ENCODE measurements at regions not wholly inside any gene's neighbourhood (a gene's known extent, or its start where the extent isn't known, plus 50 kb on each side); places are given as distances from the start of the nearest gene placed in this dataset.

DNA sequence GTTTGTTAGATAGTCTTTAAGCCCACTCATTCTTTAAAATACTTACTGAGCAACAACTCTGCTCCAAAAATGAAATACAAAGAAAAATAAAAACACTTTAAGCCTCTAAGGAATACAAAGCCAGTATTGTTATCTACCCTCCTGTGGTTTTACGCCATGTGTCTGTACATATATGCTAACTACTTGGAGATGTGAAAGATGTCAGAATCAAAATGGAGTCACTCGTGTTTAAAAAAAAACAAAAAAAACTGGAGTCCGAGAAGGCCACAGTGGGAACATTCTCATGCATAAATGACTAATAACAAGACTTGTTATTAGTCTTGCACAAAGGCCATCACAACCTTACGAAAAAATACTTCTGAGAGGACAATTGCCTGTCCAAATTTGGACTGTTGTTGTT, 393.1 kb downstream of the TBC1D4 start:
- DNase-seq (ENCODE audit: low read depth, low spot score) (no peak), FAIRE-seq (no peak)
- TF ChIP-seq, protein P1, sequence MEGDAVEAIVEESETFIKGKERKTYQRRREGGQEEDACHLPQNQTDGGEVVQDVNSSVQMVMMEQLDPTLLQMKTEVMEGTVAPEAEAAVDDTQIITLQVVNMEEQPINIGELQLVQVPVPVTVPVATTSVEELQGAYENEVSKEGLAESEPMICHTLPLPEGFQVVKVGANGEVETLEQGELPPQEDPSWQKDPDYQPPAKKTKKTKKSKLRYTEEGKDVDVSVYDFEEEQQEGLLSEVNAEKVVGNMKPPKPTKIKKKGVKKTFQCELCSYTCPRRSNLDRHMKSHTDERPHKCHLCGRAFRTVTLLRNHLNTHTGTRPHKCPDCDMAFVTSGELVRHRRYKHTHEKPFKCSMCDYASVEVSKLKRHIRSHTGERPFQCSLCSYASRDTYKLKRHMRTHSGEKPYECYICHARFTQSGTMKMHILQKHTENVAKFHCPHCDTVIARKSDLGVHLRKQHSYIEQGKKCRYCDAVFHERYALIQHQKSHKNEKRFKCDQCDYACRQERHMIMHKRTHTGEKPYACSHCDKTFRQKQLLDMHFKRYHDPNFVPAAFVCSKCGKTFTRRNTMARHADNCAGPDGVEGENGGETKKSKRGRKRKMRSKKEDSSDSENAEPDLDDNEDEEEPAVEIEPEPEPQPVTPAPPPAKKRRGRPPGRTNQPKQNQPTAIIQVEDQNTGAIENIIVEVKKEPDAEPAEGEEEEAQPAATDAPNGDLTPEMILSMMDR (optimal IDR thresholded peaks at IDR 0.05 in 1 of 3, IDR thresholded peaks at IDR 0.05 in 1 of 3, conservative IDR thresholded peaks at IDR 0.05 in 1 of 3; ENCODE audit: extremely low read depth in 1 of 3, insufficient read depth in 2 of 3, low read length in 3 of 3), result no peak
- TF ChIP-seq EZH2 (IDR thresholded peaks at IDR 0.05; ENCODE audit: low read length), result no peak
- no peaks in the 10 kb centered on the region for H4K20me1 ChIP-seq (ENCODE audit: control insufficient read depth, extremely low read depth, insufficient read depth, low read length)
- H3K36me3 ChIP-seq (ENCODE audit: control insufficient read depth in 2 of 2, extremely low read depth in 1 of 2, insufficient read depth in 2 of 2, low read length in 2 of 2), result no peaks in the 10 kb centered on the region
- no peak overlapping the region for H3K9ac ChIP-seq (ENCODE audit: control insufficient read depth, extremely low read depth, insufficient read depth, low read length)
- H3K9me3 ChIP-seq (ENCODE audit: control insufficient read depth, low read depth, low read length), result no peaks in the 10 kb centered on the region
- H3K27me3 ChIP-seq (ENCODE audit: control insufficient read depth, extremely low read depth, insufficient read depth, low read length), result no peaks in the 10 kb centered on the region
- H3K79me2 ChIP-seq (ENCODE audit: control insufficient read depth, insufficient read depth, low read length), result no peaks in the 10 kb centered on the region
- H3K4me1 ChIP-seq (ENCODE audit: control insufficient read depth, extremely low read depth, insufficient read depth, low read length), result no peaks in the 10 kb centered on the region
- dilution Hi-C loops (cut with MboI; ENCODE audit: extremely low pct_ligation_motif_present, low sequenced_read_pairs), result no loop called here
- H3K27ac ChIP-seq (ENCODE audit: control insufficient read depth, insufficient read depth, low read length), result no peak overlapping the region
- no peak overlapping the region for H3K4me3 ChIP-seq (ENCODE audit: control insufficient read depth in 2 of 3, extremely low read depth in 1 of 3, insufficient read depth in 2 of 3, low read depth in 1 of 3, low read length in 3 of 3)
- no peak overlapping the region for H2AFZ ChIP-seq (ENCODE audit: control insufficient read depth, low read length)
- H3K9me1 ChIP-seq (ENCODE audit: control insufficient read depth, extremely low read depth, insufficient read depth, low read length), result no peaks in the 10 kb centered on the region
- no peak overlapping the region for H3K4me2 ChIP-seq (ENCODE audit: control insufficient read depth, extremely low read depth, insufficient read depth, low read depth, low read length)

DNA sequence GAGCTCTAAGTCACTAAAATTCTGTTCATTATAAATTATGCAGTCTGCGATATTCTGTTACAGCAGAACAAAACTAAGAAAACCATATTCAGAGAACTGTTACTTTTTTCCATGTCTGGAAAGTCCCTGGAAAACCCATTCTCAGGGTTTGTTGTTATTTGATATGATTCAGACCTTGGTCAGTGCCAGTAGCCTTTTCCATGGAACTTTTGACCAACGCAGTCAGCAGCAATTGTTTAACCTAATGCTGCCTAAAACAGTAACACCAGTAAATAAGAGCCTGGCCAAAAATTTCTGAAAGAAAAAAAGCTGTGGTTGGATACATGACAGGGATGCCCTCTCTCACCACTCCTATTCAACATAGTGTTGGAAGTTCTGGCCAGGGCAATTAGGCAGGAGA, 402.7 kb downstream of the TBC1D4 start:
- no peaks in the 10 kb centered on the region for H3K36me3 ChIP-seq (ENCODE audit: control insufficient read depth in 2 of 2, extremely low read depth in 1 of 2, insufficient read depth in 2 of 2, low read length in 2 of 2)
- no peaks in the 10 kb centered on the region for H3K9me1 ChIP-seq (ENCODE audit: control insufficient read depth, extremely low read depth, insufficient read depth, low read length)
- H3K9me3 ChIP-seq (ENCODE audit: control insufficient read depth, low read depth, low read length), result no peaks in the 10 kb centered on the region
- no peak overlapping the region for H3K9ac ChIP-seq (ENCODE audit: control insufficient read depth, extremely low read depth, insufficient read depth, low read length)
- no peak for TF ChIP-seq EZH2 (IDR thresholded peaks at IDR 0.05; ENCODE audit: low read length)
- TF ChIP-seq, protein P1 (optimal IDR thresholded peaks at IDR 0.05 in 1 of 3, IDR thresholded peaks at IDR 0.05 in 1 of 3, conservative IDR thresholded peaks at IDR 0.05 in 1 of 3; ENCODE audit: extremely low read depth in 1 of 3, insufficient read depth in 2 of 3, low read length in 3 of 3), result no peak
- no peaks in the 10 kb centered on the region for H3K79me2 ChIP-seq (ENCODE audit: control insufficient read depth, insufficient read depth, low read length)
- H2AFZ ChIP-seq (ENCODE audit: control insufficient read depth, low read length), result no peak overlapping the region
- dilution Hi-C loops (cut with MboI; ENCODE audit: extremely low pct_ligation_motif_present, low sequenced_read_pairs), result no loop called here
- no peaks in the 10 kb centered on the region for H3K4me1 ChIP-seq (ENCODE audit: control insufficient read depth, extremely low read depth, insufficient read depth, low read length)
- H3K27me3 ChIP-seq (ENCODE audit: control insufficient read depth, extremely low read depth, insufficient read depth, low read length), result no peaks in the 10 kb centered on the region
- DNase-seq (ENCODE audit: low read depth, low spot score) (no peak), FAIRE-seq (no peak)
- no peak overlapping the region for H3K27ac ChIP-seq (ENCODE audit: control insufficient read depth, insufficient read depth, low read length)
- no peaks in the 10 kb centered on the region for H4K20me1 ChIP-seq (ENCODE audit: control insufficient read depth, extremely low read depth, insufficient read depth, low read length)
- no peak overlapping the region for H3K4me2 ChIP-seq (ENCODE audit: control insufficient read depth, extremely low read depth, insufficient read depth, low read depth, low read length)
- no peak overlapping the region for H3K4me3 ChIP-seq (ENCODE audit: control insufficient read depth in 2 of 3, extremely low read depth in 1 of 3, insufficient read depth in 2 of 3, low read depth in 1 of 3, low read length in 3 of 3)
